Activated naive CD8-positive, alpha-beta T cell treated with anti-CD3 and anti-CD28 coated beads for 36 hours (primary cell): ENCODE measurements at regions not wholly inside any gene's neighbourhood (a gene's known extent, or its start where the extent isn't known, plus 50 kb on each side); places are given as distances from the start of the nearest gene placed in this dataset.

Experiments
- DNase-seq: peaks from one replicate; pipeline ENCODE4 v3.0.0; 2021
- H3K27ac Mint-ChIP-seq: one replicate; pipeline ENCODE4 v1.8.0; 2022; ENCODE audit warnings: mild to moderate bottlenecking, moderate library complexity, mixed read lengths
- H3K27me3 Mint-ChIP-seq: one replicate; pipeline ENCODE4 v1.8.0; 2022; ENCODE audit warnings: mild to moderate bottlenecking, mixed read lengths
- H3K36me3 Mint-ChIP-seq: one replicate; pipeline ENCODE4 v1.8.0; 2021; ENCODE audit warnings: mild to moderate bottlenecking, mixed read lengths
- H3K4me1 Mint-ChIP-seq: one replicate; pipeline ENCODE4 v1.8.0; 2021; ENCODE audit warnings: mixed read lengths
- H3K4me3 Mint-ChIP-seq: one replicate; pipeline ENCODE4 v1.8.0; 2022; ENCODE audit warnings: mild to moderate bottlenecking, moderate library complexity, mixed read lengths
- H3K9me3 Mint-ChIP-seq: one replicate; pipeline ENCODE4 v1.8.0; 2022; ENCODE audit warnings: mixed read lengths

DNA sequence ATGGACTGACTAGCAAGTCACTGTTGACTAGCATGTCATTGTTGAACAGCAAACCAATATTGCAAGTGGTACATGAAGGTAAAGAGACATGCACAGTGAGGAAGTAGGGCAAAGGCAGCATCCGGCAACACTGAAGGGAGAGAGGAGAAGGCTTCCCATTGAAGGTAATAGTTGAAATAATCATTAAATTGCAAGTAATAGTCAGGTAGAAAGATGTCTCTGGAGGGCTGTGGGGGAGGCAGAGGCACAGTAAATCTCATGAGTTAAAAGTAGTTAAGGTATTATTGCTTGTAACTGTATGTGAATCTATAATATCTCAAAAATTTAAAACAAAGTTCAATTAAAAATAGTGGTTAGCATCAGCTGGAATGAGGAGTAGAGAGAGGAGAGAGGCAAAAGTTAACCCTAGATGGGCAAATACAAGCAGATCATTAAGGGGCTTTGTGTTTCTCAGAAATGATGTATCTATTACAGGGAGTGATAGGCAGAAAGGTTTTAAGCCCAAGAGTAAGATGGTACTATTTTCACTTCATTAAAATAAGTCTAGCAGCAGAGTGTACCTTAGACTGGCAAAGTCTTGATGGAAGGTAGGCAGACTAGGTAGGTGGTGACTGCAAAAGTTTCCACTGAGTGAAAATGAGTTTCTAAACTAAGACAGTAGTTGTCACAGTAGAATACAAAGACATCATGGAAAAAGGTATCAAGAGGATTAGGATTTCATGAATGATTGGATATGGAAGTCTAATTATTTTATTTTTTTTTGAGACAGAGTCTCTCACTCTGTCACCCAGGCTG lies 776.6 kb downstream of the RAB28 start:
- H3K27me3 Mint-ChIP-seq, result peaks cover 4% of the 10 kb centered on the region
- H3K36me3 Mint-ChIP-seq, result no peaks in the 10 kb centered on the region
- H3K4me1 Mint-ChIP-seq, result no peaks in the 10 kb centered on the region
- DNase-seq, result no peak
- H3K9me3 Mint-ChIP-seq, result no peaks in the 10 kb centered on the region
- no peak overlapping the region for H3K4me3 Mint-ChIP-seq
- H3K27ac Mint-ChIP-seq, result no peak overlapping the region

DNA sequence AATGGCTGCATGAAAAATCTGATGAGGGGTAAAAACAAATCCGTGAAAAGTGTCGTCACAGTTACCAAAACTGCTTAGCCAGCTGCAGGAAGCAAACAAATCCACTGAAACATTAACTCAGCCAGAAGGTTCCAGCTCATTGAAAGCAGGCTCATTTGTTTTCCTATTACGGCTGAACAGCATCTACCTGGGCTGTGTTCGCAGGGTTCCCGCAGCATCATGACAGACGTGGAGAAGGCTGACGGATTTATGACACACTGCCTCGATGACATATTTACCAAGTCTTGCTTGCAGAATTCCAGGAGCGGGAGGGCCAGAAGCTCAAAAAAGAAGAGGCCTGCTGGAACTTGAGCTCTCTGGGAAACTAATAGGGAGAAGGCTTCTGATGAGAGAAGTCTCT lies 781.1 kb downstream of the RAB28 start:
- no peaks in the 10 kb centered on the region for H3K4me1 Mint-ChIP-seq
- no peaks in the 10 kb centered on the region for H3K36me3 Mint-ChIP-seq
- no peak for DNase-seq
- H3K27ac Mint-ChIP-seq, result no peak overlapping the region
- peaks cover 7% of the 10 kb centered on the region for H3K27me3 Mint-ChIP-seq
- no peak overlapping the region for H3K4me3 Mint-ChIP-seq
- no peaks in the 10 kb centered on the region for H3K9me3 Mint-ChIP-seq

DNA sequence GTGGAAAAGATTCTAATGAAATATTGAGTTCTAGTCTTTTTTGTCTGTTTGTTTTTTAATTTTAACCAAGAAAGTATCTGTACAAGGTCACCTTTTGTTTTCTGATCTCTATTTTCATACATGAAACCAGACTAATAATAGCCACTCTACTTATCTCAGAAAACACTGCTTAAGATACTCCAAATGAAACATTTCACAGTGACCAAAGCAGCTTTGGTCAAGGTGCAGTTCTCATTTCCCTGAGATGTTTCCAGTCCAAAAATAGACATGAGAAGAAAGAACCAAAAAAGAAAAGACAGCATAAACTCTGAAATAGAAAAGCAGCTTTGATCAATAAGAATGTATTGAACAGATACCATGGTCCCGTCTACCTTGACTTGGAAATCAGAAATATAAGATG lies 782.8 kb downstream of the RAB28 start:
- no peak overlapping the region for H3K4me3 Mint-ChIP-seq
- H3K4me1 Mint-ChIP-seq, result no peaks in the 10 kb centered on the region

DNA sequence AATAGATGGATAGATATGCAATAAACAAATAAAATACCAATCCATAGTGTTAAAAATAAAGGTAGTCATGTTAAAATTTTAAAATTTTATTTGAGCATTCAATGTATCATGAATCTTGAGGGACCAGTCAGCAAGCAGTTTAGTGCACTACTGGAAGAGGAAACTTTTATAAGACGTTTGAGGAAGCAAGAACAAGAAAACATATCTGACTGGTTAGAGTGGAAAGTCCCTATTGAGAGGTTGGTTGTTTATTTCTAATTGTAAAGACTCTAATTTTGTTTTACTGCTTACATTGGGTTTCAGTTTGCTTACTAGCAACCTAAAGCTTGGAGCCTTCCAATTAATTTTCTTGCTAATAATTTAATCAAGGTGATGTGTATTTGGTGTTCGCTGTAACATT lies 786.2 kb downstream of the RAB28 start:
- Mint-ChIP-seq H3K4me3 (no peak overlapping the region), H3K4me1 (no peaks in the 10 kb centered on the region), H3K27ac (no peak overlapping the region), H3K36me3 (no peaks in the 10 kb centered on the region), H3K9me3 (no peaks in the 10 kb centered on the region), H3K27me3 (peaks cover 7% of the 10 kb centered on the region)
- no peak for DNase-seq

More for the DNA sequence above, 782.8 kb downstream of the RAB28 start:
- no peaks in the 10 kb centered on the region for H3K36me3 Mint-ChIP-seq
- H3K27ac Mint-ChIP-seq, result no peak overlapping the region
- H3K9me3 Mint-ChIP-seq, result no peaks in the 10 kb centered on the region
- H3K27me3 Mint-ChIP-seq, result peaks cover 7% of the 10 kb centered on the region
- no peak for DNase-seq

DNA sequence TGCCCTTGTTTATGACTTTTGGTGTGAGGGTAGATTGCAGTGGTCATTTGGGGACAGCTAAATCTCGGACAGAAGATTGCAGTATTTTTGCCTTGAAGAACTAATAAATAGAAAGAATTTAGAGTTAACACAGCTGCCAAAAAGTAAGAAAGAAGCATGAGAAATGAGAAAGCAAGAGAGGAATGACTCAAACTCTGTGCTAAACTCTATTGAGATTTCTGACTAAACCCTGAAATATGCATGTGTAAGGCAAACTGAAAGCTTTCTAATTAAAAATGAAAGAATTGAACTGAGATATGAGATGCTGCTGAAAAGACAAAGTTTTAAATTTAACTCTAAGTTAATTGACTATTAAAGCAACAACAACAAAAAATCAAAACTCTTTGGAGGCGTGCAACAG lies 791.3 kb downstream of the RAB28 start:
- no peak for DNase-seq
- Mint-ChIP-seq H3K27ac (no peak overlapping the region), H3K27me3 (no peaks in the 10 kb centered on the region), H3K9me3 (no peaks in the 10 kb centered on the region), H3K36me3 (no peaks in the 10 kb centered on the region), H3K4me3 (no peak overlapping the region), H3K4me1 (no peaks in the 10 kb centered on the region)

DNA sequence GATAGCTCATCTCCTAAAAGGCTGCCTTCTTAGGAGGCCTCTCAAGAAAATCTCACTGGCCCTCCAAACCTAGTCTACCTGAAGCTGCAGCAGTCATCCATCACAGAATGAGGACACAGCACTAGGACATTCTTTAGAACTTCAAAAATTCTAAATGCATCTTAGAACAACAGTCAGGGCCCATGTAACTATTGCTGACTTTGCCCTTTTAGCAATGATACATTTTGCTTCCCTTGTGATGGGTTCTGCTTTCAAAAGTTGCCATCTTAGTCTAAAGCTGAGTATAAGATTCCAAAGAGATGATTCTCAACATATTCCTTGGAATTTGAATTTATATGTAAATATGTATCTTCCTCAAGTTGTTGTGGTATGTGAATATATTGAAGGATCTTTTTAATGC lies 793.0 kb downstream of the RAB28 start:
- no peak overlapping the region for H3K4me3 Mint-ChIP-seq
- H3K27me3 Mint-ChIP-seq, result no peaks in the 10 kb centered on the region
- no peak overlapping the region for H3K27ac Mint-ChIP-seq
- H3K9me3 Mint-ChIP-seq, result no peaks in the 10 kb centered on the region
- no peaks in the 10 kb centered on the region for H3K36me3 Mint-ChIP-seq
- no peaks in the 10 kb centered on the region for H3K4me1 Mint-ChIP-seq
- no peak for DNase-seq

DNA sequence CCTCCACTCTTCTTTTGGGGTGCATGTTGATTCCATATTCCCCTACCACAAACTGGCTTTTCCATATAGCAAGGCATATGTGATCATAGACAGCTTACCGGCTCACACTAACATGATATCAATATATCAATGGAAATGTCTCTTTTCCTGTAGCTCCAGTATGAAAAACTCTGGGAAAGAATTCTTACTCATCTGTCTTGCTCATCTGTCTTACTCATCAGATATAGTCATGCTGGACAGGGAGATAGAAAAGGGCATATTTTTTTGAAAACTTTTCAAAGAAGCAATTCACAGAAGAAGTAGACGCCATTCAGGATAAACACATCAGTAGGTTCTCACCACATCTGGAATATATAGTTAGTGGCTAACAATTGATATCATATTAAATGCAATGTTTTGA lies 794.7 kb downstream of the RAB28 start:
- no peak overlapping the region for H3K27ac Mint-ChIP-seq
- no peaks in the 10 kb centered on the region for H3K4me1 Mint-ChIP-seq
- no peaks in the 10 kb centered on the region for H3K36me3 Mint-ChIP-seq
- H3K4me3 Mint-ChIP-seq, result no peak overlapping the region
- no peaks in the 10 kb centered on the region for H3K27me3 Mint-ChIP-seq
- DNase-seq, result no peak
- no peaks in the 10 kb centered on the region for H3K9me3 Mint-ChIP-seq

DNA sequence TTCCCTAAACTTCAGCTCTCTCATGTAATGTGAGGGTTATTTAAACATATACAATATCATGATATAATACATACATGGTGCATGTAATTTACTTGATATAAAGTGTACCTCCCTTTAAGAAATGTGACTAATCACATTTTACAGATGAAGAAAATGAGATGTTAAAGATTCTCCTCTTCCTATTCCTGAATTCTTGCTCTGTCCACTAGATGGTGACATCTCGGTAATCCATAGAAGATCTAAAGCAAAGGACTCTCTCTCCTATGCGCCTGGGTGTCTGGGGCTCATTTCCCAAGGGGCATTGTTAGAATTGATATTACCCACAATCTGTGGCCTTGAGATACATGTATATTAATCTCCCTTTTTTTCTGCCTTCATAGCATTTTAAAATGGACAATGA lies 804.9 kb downstream of the RAB28 start:
- H3K9me3 Mint-ChIP-seq, result peaks cover 5% of the 10 kb centered on the region
- H3K36me3 Mint-ChIP-seq, result no peaks in the 10 kb centered on the region
- peaks cover 6% of the 10 kb centered on the region for H3K27me3 Mint-ChIP-seq
- H3K27ac Mint-ChIP-seq, result no peak overlapping the region
- DNase-seq, result no peak
- H3K4me1 Mint-ChIP-seq, result no peaks in the 10 kb centered on the region
- H3K4me3 Mint-ChIP-seq, result no peak overlapping the region

DNA sequence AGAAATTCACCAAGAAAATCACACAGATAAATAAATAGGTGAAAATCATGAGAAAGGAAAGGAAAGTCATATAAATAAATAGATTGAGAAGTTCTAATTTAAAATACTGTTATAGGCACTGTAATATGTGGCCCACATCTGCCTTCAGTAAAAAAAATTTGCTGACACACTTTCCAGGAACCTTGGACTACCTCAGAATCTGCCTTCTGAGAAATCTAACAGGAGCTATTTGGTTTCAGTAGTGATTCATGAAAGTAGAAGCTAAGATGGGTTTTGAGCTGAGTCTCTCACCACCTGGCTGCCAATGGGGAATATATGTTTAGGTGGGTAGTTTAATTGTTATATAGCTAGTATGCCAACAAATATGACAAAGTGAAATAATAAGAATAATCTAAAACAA lies 810.0 kb downstream of the RAB28 start:
- Mint-ChIP-seq H3K27ac (no peak overlapping the region), H3K4me3 (no peak overlapping the region), H3K36me3 (no peaks in the 10 kb centered on the region), H3K27me3 (peaks cover under 1% of the 10 kb centered on the region), H3K4me1 (no peaks in the 10 kb centered on the region), H3K9me3 (peaks cover 5% of the 10 kb centered on the region)
- no peak for DNase-seq

DNA sequence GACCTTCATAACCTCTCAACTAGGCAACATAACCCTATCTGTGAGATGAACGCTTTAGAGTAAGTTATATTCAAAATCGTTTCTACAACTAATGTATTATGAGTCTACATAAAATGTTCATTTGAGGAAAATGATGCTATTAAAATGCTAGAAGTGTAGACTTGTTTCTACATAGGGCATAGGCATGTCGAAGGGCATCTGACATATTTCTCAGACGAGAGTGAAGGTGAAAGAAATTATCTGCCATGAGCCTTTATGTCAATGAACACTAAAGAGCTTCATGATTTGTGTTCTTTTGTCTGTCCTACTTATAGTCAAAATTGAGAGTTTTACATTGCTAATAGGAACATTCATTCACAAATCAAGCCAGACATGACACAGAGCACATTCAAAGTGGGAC lies 811.8 kb downstream of the RAB28 start:
- Mint-ChIP-seq H3K27me3 (no peaks in the 10 kb centered on the region), H3K27ac (no peak overlapping the region), H3K36me3 (no peaks in the 10 kb centered on the region), H3K9me3 (peaks cover 5% of the 10 kb centered on the region), H3K4me1 (no peaks in the 10 kb centered on the region), H3K4me3 (no peak overlapping the region)
- no peak for DNase-seq

DNA sequence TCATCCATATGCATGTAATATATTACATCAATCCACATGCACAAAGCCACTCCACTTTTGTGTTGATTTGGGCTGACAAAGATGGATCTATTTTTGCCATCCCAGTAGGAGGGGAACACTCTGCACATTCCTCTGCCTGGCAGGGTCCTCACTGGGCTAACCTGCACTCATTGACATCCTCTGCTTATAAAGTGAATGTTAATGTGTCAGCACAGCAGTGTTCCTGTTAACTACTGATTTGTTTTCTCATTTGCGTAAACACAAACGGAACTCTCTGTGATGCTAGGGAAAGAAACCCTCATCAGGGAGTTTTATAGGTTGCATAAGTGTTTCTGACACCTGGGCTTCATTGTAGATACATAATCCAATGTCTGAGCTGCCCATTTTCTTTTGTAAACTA lies 826.0 kb downstream of the RAB28 start:
- Mint-ChIP-seq H3K36me3 (no peaks in the 10 kb centered on the region), H3K4me3 (no peak overlapping the region), H3K27me3 (no peaks in the 10 kb centered on the region), H3K27ac (no peak overlapping the region), H3K4me1 (no peaks in the 10 kb centered on the region), H3K9me3 (peaks cover 5% of the 10 kb centered on the region)
- no peak for DNase-seq

DNA sequence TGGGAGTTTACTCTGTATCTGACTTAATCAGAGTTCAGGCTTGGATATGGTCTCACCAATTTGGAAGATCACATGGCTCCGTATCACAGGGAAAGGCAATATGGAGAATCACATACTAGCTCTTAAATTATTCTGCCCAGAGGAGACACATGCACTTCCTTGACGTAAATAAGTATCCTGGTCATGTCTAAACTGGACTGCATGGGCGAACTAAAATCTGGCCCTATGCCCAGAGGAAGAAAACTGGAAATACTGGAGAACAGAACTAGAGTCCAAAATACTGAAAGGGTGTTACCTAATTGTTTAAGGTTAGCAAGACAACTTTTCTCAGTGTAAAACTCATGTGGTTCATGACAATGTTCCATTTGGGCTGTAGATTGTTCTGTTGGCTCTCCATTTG lies 832.3 kb downstream of the RAB28 start:
- no peak for DNase-seq

DNA sequence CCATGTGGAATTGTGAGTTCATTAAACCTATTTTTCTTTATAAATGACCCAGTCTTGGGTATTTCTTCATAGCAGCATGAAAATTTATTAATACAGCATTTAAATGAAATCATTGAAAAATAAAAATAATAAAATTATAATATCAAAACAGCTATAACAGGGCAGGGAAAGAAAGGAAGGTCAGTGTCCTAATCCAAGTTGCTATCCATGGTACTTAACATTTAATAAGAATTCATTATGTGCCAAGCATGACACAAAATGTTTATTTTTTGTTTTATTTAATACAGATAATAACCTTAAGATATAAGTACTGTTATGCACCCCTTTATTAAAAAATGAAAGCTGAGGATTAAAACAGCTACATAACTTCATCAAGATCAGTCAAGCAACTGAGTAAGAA lies 838.4 kb downstream of the RAB28 start:
- Mint-ChIP-seq H3K36me3 (no peaks in the 10 kb centered on the region), H3K27me3 (peaks cover 5% of the 10 kb centered on the region), H3K4me1 (no peaks in the 10 kb centered on the region), H3K27ac (no peak overlapping the region), H3K4me3 (no peak overlapping the region), H3K9me3 (no peaks in the 10 kb centered on the region)
- no peak for DNase-seq

More for the DNA sequence above, 832.3 kb downstream of the RAB28 start:
- peaks cover 4% of the 10 kb centered on the region for H3K27me3 Mint-ChIP-seq
- H3K4me3 Mint-ChIP-seq, result no peak overlapping the region
- H3K27ac Mint-ChIP-seq, result no peak overlapping the region
- H3K36me3 Mint-ChIP-seq, result no peaks in the 10 kb centered on the region
- H3K9me3 Mint-ChIP-seq, result peaks cover 2% of the 10 kb centered on the region
- no peaks in the 10 kb centered on the region for H3K4me1 Mint-ChIP-seq

DNA sequence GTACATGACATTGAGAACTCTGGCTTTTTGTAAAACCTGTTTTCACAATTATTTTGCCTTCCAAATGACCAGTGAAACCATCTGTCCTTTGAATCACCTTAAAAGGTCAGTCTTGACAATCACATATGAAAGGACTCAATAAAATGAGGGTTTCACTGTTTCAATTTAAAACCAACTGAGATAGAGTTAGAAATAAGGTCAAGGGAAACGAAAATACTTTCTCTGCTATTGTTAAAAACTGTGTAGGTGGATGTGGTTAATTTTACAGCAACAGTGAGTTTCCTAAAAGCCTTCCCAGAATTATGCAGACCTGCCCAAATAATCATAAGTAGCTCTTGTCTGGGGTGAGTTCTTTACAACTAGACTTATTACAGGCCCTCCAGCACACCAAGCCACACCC lies 839.9 kb downstream of the RAB28 start:
- Mint-ChIP-seq H3K36me3 (no peaks in the 10 kb centered on the region), H3K27me3 (peaks cover 5% of the 10 kb centered on the region)
- DNase-seq, result no peak

DNA sequence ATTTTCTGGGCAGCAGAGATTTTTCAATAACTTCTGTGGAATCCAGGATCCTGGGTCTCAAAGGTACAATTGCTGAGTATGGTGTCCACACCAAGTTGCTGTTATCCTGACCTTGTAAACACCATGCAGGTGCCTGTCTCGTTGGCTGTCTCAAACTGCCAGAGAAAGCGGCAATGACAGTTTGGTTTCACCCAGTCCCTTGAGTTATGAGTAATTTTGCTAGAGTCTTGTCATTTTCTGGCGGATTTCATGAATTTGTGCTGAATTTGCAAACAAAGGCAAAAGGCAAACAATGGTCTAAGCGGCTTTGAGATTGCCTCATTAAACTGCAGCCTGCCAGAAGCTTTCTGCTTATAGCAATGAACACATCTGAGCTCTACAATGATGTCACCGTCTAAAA lies 847.9 kb downstream of the RAB28 start:
- Mint-ChIP-seq H3K36me3 (no peaks in the 10 kb centered on the region), H3K4me1 (no peaks in the 10 kb centered on the region), H3K4me3 (no peak overlapping the region), H3K9me3 (peaks cover 7% of the 10 kb centered on the region), H3K27ac (no peak overlapping the region), H3K27me3 (peaks cover 17% of the 10 kb centered on the region)
- DNase-seq, result no peak

More for the DNA sequence above, 839.9 kb downstream of the RAB28 start:
- no peaks in the 10 kb centered on the region for H3K9me3 Mint-ChIP-seq
- no peaks in the 10 kb centered on the region for H3K4me1 Mint-ChIP-seq
- no peak overlapping the region for H3K4me3 Mint-ChIP-seq
- no peak overlapping the region for H3K27ac Mint-ChIP-seq

DNA sequence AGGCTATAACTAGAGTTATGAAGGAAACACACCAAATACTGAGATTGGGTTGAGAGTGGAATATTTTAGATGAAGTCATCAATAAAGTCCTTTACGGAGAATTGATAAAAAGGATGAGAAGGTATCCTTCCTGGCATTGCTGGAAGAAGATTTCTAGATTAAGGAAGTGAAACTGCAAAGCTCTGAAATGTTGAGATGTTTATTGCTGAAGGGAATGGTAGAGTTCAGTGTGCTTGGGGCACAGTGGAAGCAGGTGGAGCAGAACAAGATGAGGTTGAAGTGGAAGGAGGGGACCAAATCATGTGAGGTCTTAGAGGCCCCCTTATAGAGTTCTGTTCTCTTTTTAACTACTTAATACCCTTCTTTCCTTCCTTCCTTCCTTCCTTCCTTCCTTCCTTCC lies 848.5 kb downstream of the RAB28 start:
- Mint-ChIP-seq H3K27me3 (peaks cover 22% of the 10 kb centered on the region), H3K4me3 (no peak overlapping the region), H3K4me1 (no peaks in the 10 kb centered on the region), H3K36me3 (no peaks in the 10 kb centered on the region), H3K27ac (no peak overlapping the region), H3K9me3 (peaks cover 7% of the 10 kb centered on the region)
- no peak for DNase-seq
